Duodenal mucosa (tissue), 2 donors: ENCODE measurements at regions not wholly inside any gene's neighbourhood (a gene's known extent, or its start where the extent isn't known, plus 50 kb on each side); places are given as distances from the start of the nearest gene placed in this dataset.

Experiments
- H3K27ac ChIP-seq: one replicate; pipeline ENCODE4 v1.7.0; 2013; ENCODE audit warnings: low read depth, low read length
- H3K27me3 ChIP-seq, 2 donors: one replicate each; pipeline ENCODE4 v1.7.0; 2013; ENCODE audit warnings: low read length in 2 of 2, control low read depth in 1 of 2; ENCODE audit not compliant: insufficient read depth in 2 of 2, control insufficient read depth in 1 of 2
- H3K36me3 ChIP-seq, 2 donors: one replicate each; pipeline ENCODE4 v1.7.0; 2013; ENCODE audit warnings: low read length in 2 of 2, control low read depth in 1 of 2; ENCODE audit not compliant: insufficient read depth in 2 of 2, control insufficient read depth in 1 of 2
- H3K4me1 ChIP-seq, 2 donors: one replicate each; pipeline ENCODE4 v1.7.0; 2013; ENCODE audit warnings: low read length in 2 of 2, control low read depth in 1 of 2; ENCODE audit not compliant: insufficient read depth in 2 of 2, control insufficient read depth in 1 of 2
- H3K4me3 ChIP-seq, 2 donors: one replicate each; pipeline ENCODE4 v1.7.0; 2013; ENCODE audit warnings: low read length in 2 of 2, low read depth in 1 of 2
- H3K9ac ChIP-seq, 2 donors: one replicate each; pipeline ENCODE4 v1.7.0; 2013; ENCODE audit warnings: low read length in 2 of 2, low read depth in 1 of 2
- H3K9me3 ChIP-seq, 2 donors: one replicate each; pipeline ENCODE4 v1.7.0; 2013; ENCODE audit warnings: low read length in 2 of 2, control low read depth in 1 of 2; ENCODE audit not compliant: control insufficient read depth in 1 of 2

- Histone ChIP-seq H3K27me3 (no peaks in the 10 kb centered on the region), H3K9me3 (no peaks in the 10 kb centered on the region), H3K27ac (no peak overlapping the region), H3K4me3 (no peak overlapping the region), H3K9ac (no peak overlapping the region), H3K36me3 (no peaks in the 10 kb centered on the region), H3K4me1 (no peaks in the 10 kb centered on the region)
Observed at GRCh38 chr6:140478631-140479030, 1104.2 kb upstream of the CITED2 start.

- no peaks in the 10 kb centered on the region for H3K4me1 ChIP-seq
- H3K36me3 ChIP-seq, result no peaks in the 10 kb centered on the region
- H3K4me3 ChIP-seq, result no peak overlapping the region
- no peak overlapping the region for H3K9ac ChIP-seq
- H3K9me3 ChIP-seq, result no peaks in the 10 kb centered on the region
- no peak overlapping the region for H3K27ac ChIP-seq
- H3K27me3 ChIP-seq, result no peaks in the 10 kb centered on the region
Observed at GRCh38 chr6:140475086-140475485, 1100.6 kb upstream of the CITED2 start.

GRCh38 chr6:140464720-140465119, 1090.3 kb upstream of the CITED2 start:
- Histone ChIP-seq H3K9me3 (peaks cover 0 to 5% of the 10 kb centered on the region in 2 donors), H3K27me3 (no peaks in the 10 kb centered on the region), H3K4me1 (peaks cover 5 to 16% of the 10 kb centered on the region in 2 donors), H3K4me3 (no peak overlapping the region), H3K9ac (no peak overlapping the region), H3K36me3 (no peaks in the 10 kb centered on the region), H3K27ac (no peak overlapping the region)

GRCh38 chr6:140463312-140463710, 1088.9 kb upstream of the CITED2 start:
- H3K4me3 ChIP-seq, result no peak overlapping the region
- H3K27me3 ChIP-seq, result no peaks in the 10 kb centered on the region
- H3K36me3 ChIP-seq, result no peaks in the 10 kb centered on the region
- H3K9me3 ChIP-seq, result peaks cover 0 to 5% of the 10 kb centered on the region in 2 donors
- H3K27ac ChIP-seq, result peak overlapping the region; percentile 25
- H3K4me1 ChIP-seq, result peaks cover 5 to 16% of the 10 kb centered on the region in 2 donors
- H3K9ac ChIP-seq, result no peak overlapping the region

- Histone ChIP-seq H3K9ac (no peak overlapping the region), H3K4me3 (no peak overlapping the region)
Observed at GRCh38 chr6:140462453-140463311, 1088.2 kb upstream of the CITED2 start.

GRCh38 chr6:140462076-140462452, 1087.6 kb upstream of the CITED2 start:
- peaks cover 0 to 4% of the 10 kb centered on the region in 2 donors for H3K9me3 ChIP-seq
- no peaks in the 10 kb centered on the region for H3K36me3 ChIP-seq

More at GRCh38 chr6:140462453-140463311, 1088.2 kb upstream of the CITED2 start:
- H3K27ac ChIP-seq, result no peak overlapping the region
- H3K9me3 ChIP-seq, result peaks cover 0 to 5% of the 10 kb centered on the region in 2 donors
- H3K27me3 ChIP-seq, result no peaks in the 10 kb centered on the region
- peaks cover 5 to 16% of the 10 kb centered on the region in 2 donors for H3K4me1 ChIP-seq
- H3K36me3 ChIP-seq, result no peaks in the 10 kb centered on the region

GRCh38 chr6:140460267-140460666, 1085.8 kb upstream of the CITED2 start:
- Histone ChIP-seq H3K36me3 (no peaks in the 10 kb centered on the region), H3K9me3 (no peaks in the 10 kb centered on the region), H3K27ac (no peak overlapping the region), H3K4me3 (no peak overlapping the region), H3K27me3 (no peaks in the 10 kb centered on the region), H3K9ac (no peak overlapping the region), H3K4me1 (peaks cover 5 to 16% of the 10 kb centered on the region in 2 donors)

More at GRCh38 chr6:140462076-140462452, 1087.6 kb upstream of the CITED2 start:
- H3K27ac ChIP-seq, result no peak overlapping the region
- no peaks in the 10 kb centered on the region for H3K27me3 ChIP-seq
- H3K4me1 ChIP-seq, result peaks cover 5 to 16% of the 10 kb centered on the region in 2 donors
- H3K9ac ChIP-seq, result no peak overlapping the region
- no peak overlapping the region for H3K4me3 ChIP-seq

- no peaks in the 10 kb centered on the region for H3K9me3 ChIP-seq
- no peak overlapping the region for H3K9ac ChIP-seq
- no peaks in the 10 kb centered on the region for H3K36me3 ChIP-seq
- H3K27ac ChIP-seq, result no peak overlapping the region
- peaks cover 5 to 12% of the 10 kb centered on the region in 2 donors for H3K4me1 ChIP-seq
- no peak overlapping the region for H3K4me3 ChIP-seq
- H3K27me3 ChIP-seq, result no peaks in the 10 kb centered on the region
Observed at GRCh38 chr6:140459209-140459608, 1084.8 kb upstream of the CITED2 start.

- Histone ChIP-seq H3K9ac (no peak overlapping the region), H3K27me3 (no peaks in the 10 kb centered on the region), H3K4me3 (no peak overlapping the region), H3K9me3 (no peaks in the 10 kb centered on the region), H3K36me3 (no peaks in the 10 kb centered on the region), H3K27ac (no peak overlapping the region), H3K4me1 (no peaks in the 10 kb centered on the region)
Observed at GRCh38 chr6:140446241-140446640, 1071.8 kb upstream of the CITED2 start.

GRCh38 chr6:140445474-140446004, 1071.1 kb upstream of the CITED2 start:
- no peaks in the 10 kb centered on the region for H3K36me3 ChIP-seq
- no peaks in the 10 kb centered on the region for H3K9me3 ChIP-seq
- no peak overlapping the region for H3K4me3 ChIP-seq
- H3K4me1 ChIP-seq, result no peaks in the 10 kb centered on the region
- no peak overlapping the region for H3K27ac ChIP-seq
- H3K27me3 ChIP-seq, result no peaks in the 10 kb centered on the region
- no peak overlapping the region for H3K9ac ChIP-seq
